ENCODE measurements at regions not wholly inside any gene's neighbourhood (a gene's known extent, or its start where the extent isn't known, plus 50 kb on each side); places are given as distances from the start of the nearest gene placed in this dataset.
"Not testable (repeated sequence)": the region's sequence is repeated elsewhere in the genome, so short reads cannot be mapped to it uniquely, and the experiment has no call there.

- no peak overlapping the region for H3K4me2 ChIP-seq (ENCODE audit: low read length)
These were observed 140.0 kb downstream of the TMEM121 start for GRCh38 chr14:105666420-105666819.

DNA sequence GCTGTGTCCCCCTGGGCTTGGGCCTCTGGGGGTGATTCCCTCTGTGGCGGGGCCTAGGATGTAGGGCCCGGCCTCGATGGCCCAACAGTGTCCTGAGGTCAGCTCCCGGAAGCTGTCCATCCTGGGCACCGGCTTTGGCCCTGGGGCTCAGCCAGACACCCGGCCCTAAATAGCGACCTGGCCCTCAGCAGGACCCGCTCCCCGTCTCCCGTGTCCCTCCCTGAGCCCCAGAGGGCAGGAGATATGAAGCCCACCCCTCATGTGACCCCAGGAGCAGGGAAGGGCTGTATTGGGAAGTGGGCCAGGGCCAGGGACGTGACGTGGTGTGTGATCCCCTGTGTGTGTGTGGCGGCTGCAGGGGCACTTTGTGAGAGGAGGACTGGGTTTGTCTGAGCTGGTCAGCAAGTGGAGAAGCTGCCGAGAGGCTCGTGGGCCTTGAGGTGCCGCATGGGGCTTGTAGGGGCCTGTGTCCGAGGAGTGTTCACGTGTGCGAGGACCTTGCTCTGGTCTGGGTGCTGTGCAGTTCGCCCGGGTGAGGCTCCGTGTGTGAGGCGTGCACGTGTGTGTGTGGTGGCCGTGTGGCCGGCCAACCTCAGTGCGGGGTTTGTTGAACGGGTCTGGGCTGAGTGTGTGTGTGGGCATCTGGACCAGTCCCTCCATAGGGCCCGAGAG is 140.7 kb downstream of the TMEM121 start:
- not testable (repeated sequence) for H2AK5ac ChIP-seq (ENCODE audit: low read length); H3K79me1 ChIP-seq (ENCODE audit: low read length); H3K27ac ChIP-seq (ENCODE audit: low read depth, low read length); H3K4ac ChIP-seq (ENCODE audit: low read depth, low read length); H3K36me3 ChIP-seq (ENCODE audit: control insufficient read depth in 1 of 2, insufficient read depth in 2 of 2, low read length in 2 of 2); H3K9ac ChIP-seq (ENCODE audit: low read length); H3K4me2 ChIP-seq (ENCODE audit: low read length); H4K12ac ChIP-seq (ENCODE audit: low read depth, low read length); DNase-seq; H4K8ac ChIP-seq (ENCODE audit: low read depth, low read length); H2BK120ac ChIP-seq (ENCODE audit: insufficient read depth, low read length, poor library complexity); H4K91ac ChIP-seq (ENCODE audit: low read depth, low read length); H3K27me3 ChIP-seq (ENCODE audit: insufficient read depth, low read length); H3K14ac ChIP-seq (ENCODE audit: low read length); H3K79me2 ChIP-seq (ENCODE audit: control insufficient read depth, insufficient read depth, low read length, poor library complexity); H3K4me3 ChIP-seq (ENCODE audit: low read depth, low read length); H3K4me1 ChIP-seq (ENCODE audit: control insufficient read depth in 1 of 2, insufficient read depth in 2 of 2, low read length in 2 of 2); H3K23ac ChIP-seq (ENCODE audit: low read length); H2BK12ac ChIP-seq (ENCODE audit: low read length); H2AFZ ChIP-seq (ENCODE audit: insufficient read depth, low read length, poor library complexity); H3K18ac ChIP-seq (ENCODE audit: low read length); H2BK5ac ChIP-seq (ENCODE audit: low read depth, low read length, poor library complexity)
- H3K9me3 ChIP-seq (ENCODE audit: insufficient read depth, low read depth, low read length), result peaks cover 56% of the 10 kb centered on the region
- no CpG with 5 or more reads among the region's 29 CpGs for WGBS (ENCODE audit: extremely low coverage, insufficient coverage, insufficient read length)

More at GRCh38 chr14:105666420-105666819, 140.0 kb downstream of the TMEM121 start:
- H4K91ac ChIP-seq (ENCODE audit: low read depth, low read length), result no peak overlapping the region
- H2BK5ac ChIP-seq (ENCODE audit: low read depth, low read length, poor library complexity), result no peak overlapping the region
- H3K23ac ChIP-seq (ENCODE audit: low read length), result no peak overlapping the region
- H2BK120ac ChIP-seq (ENCODE audit: insufficient read depth, low read length, poor library complexity), result no peak overlapping the region
- no peak overlapping the region for H3K18ac ChIP-seq (ENCODE audit: low read length)
- H3K36me3 ChIP-seq (ENCODE audit: control insufficient read depth in 1 of 2, insufficient read depth in 2 of 2, low read length in 2 of 2), result no peaks in the 10 kb centered on the region
- no peak overlapping the region for H3K27ac ChIP-seq (ENCODE audit: low read depth, low read length)
- no peaks in the 10 kb centered on the region for H3K79me2 ChIP-seq (ENCODE audit: control insufficient read depth, insufficient read depth, low read length, poor library complexity)
- WGBS (ENCODE audit: extremely low coverage, insufficient coverage, insufficient read length), result no CpG with 5 or more reads among the region's 6 CpGs
- no peaks in the 10 kb centered on the region for H3K79me1 ChIP-seq (ENCODE audit: low read length)
- no peak overlapping the region for H3K14ac ChIP-seq (ENCODE audit: low read length)
- H3K4ac ChIP-seq (ENCODE audit: low read depth, low read length), result no peak overlapping the region
- peaks cover 56% of the 10 kb centered on the region for H3K9me3 ChIP-seq (ENCODE audit: insufficient read depth, low read depth, low read length)
- no peaks in the 10 kb centered on the region for H3K4me1 ChIP-seq (ENCODE audit: control insufficient read depth in 1 of 2, insufficient read depth in 2 of 2, low read length in 2 of 2)
- H3K4me3 ChIP-seq (ENCODE audit: low read depth, low read length), result peak overlapping the region; percentile 7
- H2BK12ac ChIP-seq (ENCODE audit: low read length), result no peak overlapping the region
- no peak overlapping the region for H3K9ac ChIP-seq (ENCODE audit: low read length)
- H2AK5ac ChIP-seq (ENCODE audit: low read length), result no peak overlapping the region
- H2AFZ ChIP-seq (ENCODE audit: insufficient read depth, low read length, poor library complexity), result no peak overlapping the region
- no peak overlapping the region for H4K8ac ChIP-seq (ENCODE audit: low read depth, low read length)
- no peaks in the 10 kb centered on the region for H3K27me3 ChIP-seq (ENCODE audit: insufficient read depth, low read length)
- DNase-seq, result no peak
- no peak overlapping the region for H4K12ac ChIP-seq (ENCODE audit: low read depth, low read length)

DNA sequence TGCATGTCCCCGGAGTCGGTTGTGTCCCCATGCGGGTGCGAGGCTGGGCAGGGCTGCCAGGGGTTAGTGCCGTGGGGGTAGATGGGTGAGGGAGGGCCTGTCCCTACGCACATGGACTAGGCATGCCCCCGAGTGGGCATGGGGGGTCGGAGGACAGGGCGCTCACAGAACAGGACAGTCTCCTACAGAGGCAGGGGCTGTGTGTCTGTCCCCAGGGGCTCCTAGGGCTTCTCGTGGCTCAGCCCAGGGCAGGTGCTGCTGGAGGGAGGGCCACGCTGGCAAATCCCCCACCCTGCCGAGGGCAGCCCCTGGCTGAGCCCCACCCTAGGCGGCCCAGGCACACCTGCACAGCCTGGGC is 141.3 kb downstream of the TMEM121 start:
- H3K27me3 ChIP-seq (ENCODE audit: insufficient read depth, low read length); H2AK5ac ChIP-seq (ENCODE audit: low read length); H3K4me2 ChIP-seq (ENCODE audit: low read length); H2BK120ac ChIP-seq (ENCODE audit: insufficient read depth, low read length, poor library complexity); H3K23ac ChIP-seq (ENCODE audit: low read length); H3K27ac ChIP-seq (ENCODE audit: low read depth, low read length); H3K4ac ChIP-seq (ENCODE audit: low read depth, low read length); H3K4me3 ChIP-seq (ENCODE audit: low read depth, low read length); H3K14ac ChIP-seq (ENCODE audit: low read length); H3K18ac ChIP-seq (ENCODE audit: low read length); H2BK12ac ChIP-seq (ENCODE audit: low read length); H4K91ac ChIP-seq (ENCODE audit: low read depth, low read length); H2BK5ac ChIP-seq (ENCODE audit: low read depth, low read length, poor library complexity); H3K79me2 ChIP-seq (ENCODE audit: control insufficient read depth, insufficient read depth, low read length, poor library complexity); H4K12ac ChIP-seq (ENCODE audit: low read depth, low read length); DNase-seq; H3K79me1 ChIP-seq (ENCODE audit: low read length); H4K8ac ChIP-seq (ENCODE audit: low read depth, low read length); H2AFZ ChIP-seq (ENCODE audit: insufficient read depth, low read length, poor library complexity); H3K36me3 ChIP-seq (ENCODE audit: control insufficient read depth in 1 of 2, insufficient read depth in 2 of 2, low read length in 2 of 2); H3K4me1 ChIP-seq (ENCODE audit: control insufficient read depth in 1 of 2, insufficient read depth in 2 of 2, low read length in 2 of 2); H3K9ac ChIP-seq (ENCODE audit: low read length): not testable (repeated sequence)
- H3K9me3 ChIP-seq (ENCODE audit: insufficient read depth, low read depth, low read length), result peaks cover 56% of the 10 kb centered on the region
- no CpG with 5 or more reads among the region's 13 CpGs for WGBS (ENCODE audit: extremely low coverage, insufficient coverage, insufficient read length)

- not testable (repeated sequence) for H3K4me1 ChIP-seq (ENCODE audit: control insufficient read depth in 1 of 2, insufficient read depth in 2 of 2, low read length in 2 of 2); H3K4me3 ChIP-seq (ENCODE audit: low read depth, low read length); H3K14ac ChIP-seq (ENCODE audit: low read length); DNase-seq; H3K27ac ChIP-seq (ENCODE audit: low read depth, low read length); H3K9ac ChIP-seq (ENCODE audit: low read length); H3K36me3 ChIP-seq (ENCODE audit: control insufficient read depth in 1 of 2, insufficient read depth in 2 of 2, low read length in 2 of 2); H4K12ac ChIP-seq (ENCODE audit: low read depth, low read length); H2AK5ac ChIP-seq (ENCODE audit: low read length); H4K91ac ChIP-seq (ENCODE audit: low read depth, low read length); H3K4me2 ChIP-seq (ENCODE audit: low read length); H3K79me2 ChIP-seq (ENCODE audit: control insufficient read depth, insufficient read depth, low read length, poor library complexity); H3K4ac ChIP-seq (ENCODE audit: low read depth, low read length); H3K18ac ChIP-seq (ENCODE audit: low read length); H3K23ac ChIP-seq (ENCODE audit: low read length); H3K27me3 ChIP-seq (ENCODE audit: insufficient read depth, low read length); H2AFZ ChIP-seq (ENCODE audit: insufficient read depth, low read length, poor library complexity); H4K8ac ChIP-seq (ENCODE audit: low read depth, low read length); H2BK5ac ChIP-seq (ENCODE audit: low read depth, low read length, poor library complexity); H2BK120ac ChIP-seq (ENCODE audit: insufficient read depth, low read length, poor library complexity); H2BK12ac ChIP-seq (ENCODE audit: low read length); H3K79me1 ChIP-seq (ENCODE audit: low read length)
- H3K9me3 ChIP-seq (ENCODE audit: insufficient read depth, low read depth, low read length), result peaks cover 56% of the 10 kb centered on the region
- no CpG with 5 or more reads among the region's 22 CpGs for WGBS (ENCODE audit: extremely low coverage, insufficient coverage, insufficient read length)
These were observed 141.6 kb downstream of the TMEM121 start for GRCh38 chr14:105668021-105668420.
